ENCODE measurements at regions not wholly inside any gene's neighbourhood (a gene's known extent, or its start where the extent isn't known, plus 50 kb on each side); places are given as distances from the start of the nearest gene placed in this dataset.

- peaks cover 0 to 44% (median 13%) of the 10 kb centered on the region in 12 donors for H3K9me3 ChIP-seq
- no peaks in the 10 kb centered on the region for H3K27me3 ChIP-seq
- no peaks in the 10 kb centered on the region for H3K36me3 ChIP-seq
- intact Hi-C loops (cut with DNase I) = no loop called here
- no peak for TF ChIP-seq POLR2A (IDR thresholded peaks at IDR 0.05)
- no peak for TF ChIP-seq CTCF (IDR thresholded peaks at IDR 0.05)
- no peak overlapping the region for H3K4me3 ChIP-seq
- peaks cover 0 to 11% (median 0%) of the 10 kb centered on the region in 12 donors for H3K4me1 ChIP-seq
- DNase-seq (no peak), ATAC-seq (no peak)
- H3K27ac ChIP-seq = no peak overlapping the region
These were observed 107.4 kb upstream of the FOXN3 start for GRCh38 chr14:89524412-89524811.

GRCh38 chr14:89521988-89522387 is 105.0 kb upstream of the FOXN3 start:
- DNase-seq (no peak), ATAC-seq (no peak)
- Histone ChIP-seq H3K4me3 (no peak overlapping the region), H3K4me1 (peaks cover 0 to 13% (median 0%) of the 10 kb centered on the region in 12 donors), H3K36me3 (no peaks in the 10 kb centered on the region), H3K27me3 (no peaks in the 10 kb centered on the region), H3K27ac (no peak overlapping the region), H3K9me3 (peaks cover 0 to 36% (median 13%) of the 10 kb centered on the region in 12 donors)
- TF ChIP-seq POLR2A (IDR thresholded peaks at IDR 0.05) = no peak
- intact Hi-C loops (cut with DNase I) = no loop called here

- TF ChIP-seq CTCF (IDR thresholded peaks at IDR 0.05) (no peak), POLR2A (IDR thresholded peaks at IDR 0.05) (no peak)
- 86 to 93% (median 89%) methylated on average over 10 of the region's 10 CpGs for WGBS, 4 donors
- no peaks in the 10 kb centered on the region for H3K27me3 ChIP-seq
- DNase-seq = no peak
- peaks cover 0 to 9% (median 0%) of the 10 kb centered on the region in 9 donors for H3K36me3 ChIP-seq
- peaks cover 0 to 9% (median 0%) of the 10 kb centered on the region in 12 donors for H3K4me1 ChIP-seq
- no peak overlapping the region for H3K4me3 ChIP-seq
- no peak overlapping the region for H3K27ac ChIP-seq
- H3K9me3 ChIP-seq = peaks cover 0 to 21% (median 11%) of the 10 kb centered on the region in 12 donors
- intact Hi-C loops (cut with DNase I) = no loop called here
- no peak for ATAC-seq
These were observed 102.0 kb upstream of the FOXN3 start for GRCh38 chr14:89519040-89519439.

GRCh38 chr14:89516173-89516572 is 99.1 kb upstream of the FOXN3 start:
- Histone ChIP-seq H3K4me1 (peaks cover 0 to 17% (median 0%) of the 10 kb centered on the region in 12 donors), H3K27ac (no peak overlapping the region), H3K9me3 (peaks cover 0 to 3% (median 0%) of the 10 kb centered on the region in 12 donors), H3K27me3 (no peaks in the 10 kb centered on the region), H3K4me3 (no peak overlapping the region), H3K36me3 (peaks cover 0 to 14% (median 0%) of the 10 kb centered on the region in 9 donors)
- no peak for DNase-seq
- ATAC-seq = no peak
- 94 to 99% (median 97%) methylated on average over 5 of the region's 5 CpGs for WGBS, 4 donors
- intact Hi-C loops (cut with DNase I) = no loop called here
- no peak for TF ChIP-seq CTCF (IDR thresholded peaks at IDR 0.05)
- no peak for TF ChIP-seq POLR2A (IDR thresholded peaks at IDR 0.05)

GRCh38 chr14:89514601-89515000 is 97.6 kb upstream of the FOXN3 start:
- intact Hi-C loops (cut with DNase I) = no loop called here
- no peak overlapping the region for H3K27ac ChIP-seq
- no peaks in the 10 kb centered on the region for H3K27me3 ChIP-seq
- ATAC-seq = no peak
- H3K9me3 ChIP-seq = no peaks in the 10 kb centered on the region
- TF ChIP-seq CTCF (IDR thresholded peaks at IDR 0.05) (no peak), POLR2A (IDR thresholded peaks at IDR 0.05) (no peak)
- H3K36me3 ChIP-seq = peaks cover 0 to 14% (median 0%) of the 10 kb centered on the region in 9 donors
- H3K4me1 ChIP-seq = peaks cover 0 to 32% (median 0%) of the 10 kb centered on the region in 12 donors
- no peak overlapping the region for H3K4me3 ChIP-seq
- DNase-seq = no peak
- 92 to 96% (median 95%) methylated on average over 11 of the region's 11 CpGs for WGBS, 4 donors

All from heart left ventricle (tissue), 16 donors.